ENCODE measurements at regions not wholly inside any gene's neighbourhood (a gene's known extent, or its start where the extent isn't known, plus 50 kb on each side); places are given as distances from the start of the nearest gene placed in this dataset.

GRCh38 chr10:120172356-120172755 lies 279.8 kb downstream of the SEC23IP start:
- DNase-seq (ENCODE audit: low read depth): no peak
- TF ChIP-seq, protein P1, sequence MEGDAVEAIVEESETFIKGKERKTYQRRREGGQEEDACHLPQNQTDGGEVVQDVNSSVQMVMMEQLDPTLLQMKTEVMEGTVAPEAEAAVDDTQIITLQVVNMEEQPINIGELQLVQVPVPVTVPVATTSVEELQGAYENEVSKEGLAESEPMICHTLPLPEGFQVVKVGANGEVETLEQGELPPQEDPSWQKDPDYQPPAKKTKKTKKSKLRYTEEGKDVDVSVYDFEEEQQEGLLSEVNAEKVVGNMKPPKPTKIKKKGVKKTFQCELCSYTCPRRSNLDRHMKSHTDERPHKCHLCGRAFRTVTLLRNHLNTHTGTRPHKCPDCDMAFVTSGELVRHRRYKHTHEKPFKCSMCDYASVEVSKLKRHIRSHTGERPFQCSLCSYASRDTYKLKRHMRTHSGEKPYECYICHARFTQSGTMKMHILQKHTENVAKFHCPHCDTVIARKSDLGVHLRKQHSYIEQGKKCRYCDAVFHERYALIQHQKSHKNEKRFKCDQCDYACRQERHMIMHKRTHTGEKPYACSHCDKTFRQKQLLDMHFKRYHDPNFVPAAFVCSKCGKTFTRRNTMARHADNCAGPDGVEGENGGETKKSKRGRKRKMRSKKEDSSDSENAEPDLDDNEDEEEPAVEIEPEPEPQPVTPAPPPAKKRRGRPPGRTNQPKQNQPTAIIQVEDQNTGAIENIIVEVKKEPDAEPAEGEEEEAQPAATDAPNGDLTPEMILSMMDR (IDR thresholded peaks at IDR 0.05; ENCODE audit: control insufficient read depth, extremely low read depth, insufficient read depth): no peak
- no peak overlapping the region for H3K4me3 ChIP-seq (ENCODE audit: low read depth, low read length)

- no peak overlapping the region for H3K4me3 ChIP-seq (ENCODE audit: low read depth, low read length)
- DNase-seq (ENCODE audit: low read depth): no peak
- TF ChIP-seq, protein P1 (IDR thresholded peaks at IDR 0.05; ENCODE audit: control insufficient read depth, extremely low read depth, insufficient read depth): no peak
Observed at GRCh38 chr10:120174491-120174890, 282.0 kb downstream of the SEC23IP start.

- TF ChIP-seq, protein P1 (IDR thresholded peaks at IDR 0.05; ENCODE audit: control insufficient read depth, extremely low read depth, insufficient read depth): no peak
- H3K4me3 ChIP-seq (ENCODE audit: low read depth, low read length): no peak overlapping the region
- no peak for DNase-seq (ENCODE audit: low read depth)
Observed at GRCh38 chr10:120177330-120177729, 279.7 kb upstream of the PLPP4 start.

GRCh38 chr10:120180160-120180559 lies 276.9 kb upstream of the PLPP4 start:
- no peak overlapping the region for H3K4me3 ChIP-seq (ENCODE audit: low read depth, low read length)
- TF ChIP-seq, protein P1 (IDR thresholded peaks at IDR 0.05; ENCODE audit: control insufficient read depth, extremely low read depth, insufficient read depth): no peak
- DNase-seq (ENCODE audit: low read depth): no peak

GRCh38 chr10:120181154-120181553 lies 275.9 kb upstream of the PLPP4 start:
- H3K4me3 ChIP-seq (ENCODE audit: low read depth, low read length): no peak overlapping the region
- no peak for DNase-seq (ENCODE audit: low read depth)
- TF ChIP-seq, protein P1 (IDR thresholded peaks at IDR 0.05; ENCODE audit: control insufficient read depth, extremely low read depth, insufficient read depth): no peak

DNA sequence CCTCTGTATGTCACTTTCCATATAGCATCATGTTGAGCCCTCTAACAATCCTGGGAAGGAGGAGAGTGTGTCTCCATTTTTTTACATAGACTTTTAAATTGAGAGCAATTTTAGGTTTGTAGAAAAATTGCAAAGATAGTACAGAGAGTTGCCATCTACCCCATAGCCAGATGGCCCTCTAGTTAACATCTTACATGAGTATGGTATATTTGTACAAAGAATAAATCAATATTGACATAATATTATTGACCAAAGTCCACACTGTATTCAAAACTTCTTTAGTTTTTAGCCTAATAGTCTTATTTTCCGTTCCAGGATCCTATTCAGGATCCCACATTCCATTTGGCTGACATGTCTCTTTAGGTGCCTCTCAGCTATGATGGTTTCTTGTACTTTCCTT lies 274.6 kb upstream of the PLPP4 start:
- no peak for DNase-seq (ENCODE audit: low read depth)
- TF ChIP-seq, protein P1 (IDR thresholded peaks at IDR 0.05; ENCODE audit: control insufficient read depth, extremely low read depth, insufficient read depth): no peak
- H3K4me3 ChIP-seq (ENCODE audit: low read depth, low read length): no peak overlapping the region

- no peak for DNase-seq (ENCODE audit: low read depth)
- TF ChIP-seq, protein P1 (IDR thresholded peaks at IDR 0.05; ENCODE audit: control insufficient read depth, extremely low read depth, insufficient read depth): no peak
- H3K4me3 ChIP-seq (ENCODE audit: low read depth, low read length): no peak overlapping the region
Observed at GRCh38 chr10:120183546-120183945, 273.5 kb upstream of the PLPP4 start.
